Ovary (tissue), 7 donors: ENCODE measurements at regions not wholly inside any gene's neighbourhood (a gene's known extent, or its start where the extent isn't known, plus 50 kb on each side); places are given as distances from the start of the nearest gene placed in this dataset.

Experiments used
- DNase-seq, 5 donors: peaks; one replicate each; pipeline ENCODE4 v3.0.0-alpha.2; 2019 to 2020
- H3K27ac ChIP-seq, 2 donors: fragments of 200-600 bp; one replicate each; pipeline versions ENCODE4 v1.5.1 to v1.8.0; 2019 to 2022
- H3K27me3 ChIP-seq: fragments of 200-600 bp; one replicate; pipeline ENCODE4 v1.8.0; 2022
- H3K36me3 ChIP-seq: fragments of 200-600 bp; sonication (generic); one replicate; pipeline ENCODE4 v1.5.1; 2019
- H3K4me1 ChIP-seq: one replicate; pipeline ENCODE4 v1.8.1; 2013; ENCODE audit warnings: mild to moderate bottlenecking, moderate library complexity; ENCODE audit not compliant: insufficient read depth
- H3K4me3 ChIP-seq: fragments of 200-600 bp; sonication (generic); one replicate; pipeline ENCODE4 v1.5.1; 2017
- H3K9me3 ChIP-seq, 2 donors: fragments of 200-600 bp in 1 of 2; sonication (generic) in 1 of 2; one replicate each; pipeline versions ENCODE4 v1.5.1 to v1.8.1; 2013 to 2019; ENCODE audit warnings: mild to moderate bottlenecking in 1 of 2, moderate library complexity in 1 of 2
- EP300 ChIP-seq: sonication (generic); formaldehyde crosslinking; IDR thresholded peaks from one replicate; pipeline ENCODE4 v1.6.1; 2017; ENCODE audit warnings: antibody characterized with exemption
- POLR2A ChIP-seq: fragments of 450-650 bp; IDR thresholded peaks from one replicate; pipeline ENCODE4 v1.6.1; 2017; ENCODE audit warnings: antibody characterized with exemption, mild to moderate bottlenecking, moderate library complexity
- WGBS, 3 donors: extraction: QIAGEN DNeasy Blood & Tissue Kit in 1 of 3; methylation state at CpG; one replicate each; pipeline versions ENCODE4 v1.1.5 to v1.1.7; 2013 to 2017; 5-methylcytosine and 5-hydroxymethylcytosine counted together
- intact Hi-C, 4 donors: fragments of 100-400 bp; cut with DNase I; formaldehyde crosslinking; loops; one replicate each; pipeline versions ENCODE4 v1.11.0 to v1.15.1; 2022 to 2023
- TF ChIP-seq, protein P1 (sequence below), 3 donors: fragments of 450-650 bp in 2 of 3; fragments of 200-600 bp in 1 of 3; IDR thresholded peaks; one replicate each; pipeline versions ENCODE4 v1.5.1 to v1.8.0; 2016 to 2022; ENCODE audit warnings: antibody characterized with exemption in 3 of 3, mild to moderate bottlenecking in 1 of 3
- donor health status: DM: no; HTN: no; CAD: no; lungs with moderate emphysema.
- donor health status: DM: no; HTN: no; CAD: no.
- donor health status: Bipolar disorder and iron deficiency.
- donor health status: DM: no; HTN: no; CAD: no.
- donor health status: DM: yes; HTN: yes; CAD: no.

DNA sequence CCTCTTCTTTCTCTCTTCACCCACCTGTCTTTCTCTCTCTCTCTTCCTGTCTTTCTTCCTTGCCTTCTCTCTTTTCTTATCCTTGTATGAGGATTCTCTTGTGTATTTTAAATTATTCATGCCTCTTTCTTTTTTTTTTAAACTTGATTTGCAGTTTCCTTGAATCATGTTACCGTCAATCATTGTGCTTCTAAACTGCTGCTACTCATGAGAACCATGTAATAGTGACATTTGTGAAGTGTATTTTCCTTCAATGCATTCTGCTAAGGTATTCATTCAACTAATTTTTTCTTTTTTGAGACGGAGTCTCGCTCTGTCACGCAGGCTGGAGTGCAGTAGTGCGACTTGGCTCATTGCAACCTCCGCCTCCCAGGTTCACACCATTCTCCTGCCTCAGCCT lies 539.1 kb upstream of the BRINP3 start:
- TF ChIP-seq POLR2A = no peak

DNA sequence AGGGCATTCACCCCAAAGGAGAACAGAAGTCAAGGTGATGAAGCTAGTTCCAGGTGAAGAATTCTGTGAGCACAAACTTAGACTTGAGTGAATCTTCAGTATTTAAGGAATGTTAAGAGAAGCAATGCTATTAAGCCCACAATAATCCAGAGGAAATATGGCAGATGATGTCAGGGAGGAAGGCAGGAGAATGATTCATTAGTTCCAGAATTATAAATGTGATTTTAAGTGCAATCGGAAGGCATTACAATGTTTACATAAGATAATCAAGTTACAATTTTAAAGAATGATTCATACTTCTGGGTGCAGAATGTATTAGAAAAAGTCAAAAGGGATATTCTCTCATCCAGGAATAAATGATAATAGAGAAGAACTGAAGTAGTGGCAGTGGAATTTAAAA lies 545.2 kb upstream of the BRINP3 start:
- no peaks in the 10 kb centered on the region for H3K36me3 ChIP-seq
- TF ChIP-seq POLR2A = no peak
- TF ChIP-seq, protein P1, sequence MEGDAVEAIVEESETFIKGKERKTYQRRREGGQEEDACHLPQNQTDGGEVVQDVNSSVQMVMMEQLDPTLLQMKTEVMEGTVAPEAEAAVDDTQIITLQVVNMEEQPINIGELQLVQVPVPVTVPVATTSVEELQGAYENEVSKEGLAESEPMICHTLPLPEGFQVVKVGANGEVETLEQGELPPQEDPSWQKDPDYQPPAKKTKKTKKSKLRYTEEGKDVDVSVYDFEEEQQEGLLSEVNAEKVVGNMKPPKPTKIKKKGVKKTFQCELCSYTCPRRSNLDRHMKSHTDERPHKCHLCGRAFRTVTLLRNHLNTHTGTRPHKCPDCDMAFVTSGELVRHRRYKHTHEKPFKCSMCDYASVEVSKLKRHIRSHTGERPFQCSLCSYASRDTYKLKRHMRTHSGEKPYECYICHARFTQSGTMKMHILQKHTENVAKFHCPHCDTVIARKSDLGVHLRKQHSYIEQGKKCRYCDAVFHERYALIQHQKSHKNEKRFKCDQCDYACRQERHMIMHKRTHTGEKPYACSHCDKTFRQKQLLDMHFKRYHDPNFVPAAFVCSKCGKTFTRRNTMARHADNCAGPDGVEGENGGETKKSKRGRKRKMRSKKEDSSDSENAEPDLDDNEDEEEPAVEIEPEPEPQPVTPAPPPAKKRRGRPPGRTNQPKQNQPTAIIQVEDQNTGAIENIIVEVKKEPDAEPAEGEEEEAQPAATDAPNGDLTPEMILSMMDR (IDR thresholded peaks at IDR 0.05) = no peak
- no peak for TF ChIP-seq EP300
- no peaks in the 10 kb centered on the region for H3K27me3 ChIP-seq
- H3K4me3 ChIP-seq = no peak overlapping the region
- intact Hi-C loops = no loop called here
- H3K4me1 ChIP-seq = no peaks in the 10 kb centered on the region
- H3K9me3 ChIP-seq = no peaks in the 10 kb centered on the region
- no peak for DNase-seq
- no peak overlapping the region for H3K27ac ChIP-seq
- WGBS, 3 donors = 6 to 29% (median 10%) methylated on average over 1 of the region's 1 CpG

More for the DNA sequence above, 539.1 kb upstream of the BRINP3 start:
- Histone ChIP-seq H3K4me3 (no peak overlapping the region), H3K27me3 (no peaks in the 10 kb centered on the region), H3K36me3 (no peaks in the 10 kb centered on the region), H3K4me1 (no peaks in the 10 kb centered on the region), H3K9me3 (no peaks in the 10 kb centered on the region), H3K27ac (no peak overlapping the region)
- intact Hi-C loops = no loop called here
- no peak for DNase-seq
- 93 to 95% (median 93%) methylated on average over 6 of the region's 6 CpGs for WGBS, 3 donors

DNA sequence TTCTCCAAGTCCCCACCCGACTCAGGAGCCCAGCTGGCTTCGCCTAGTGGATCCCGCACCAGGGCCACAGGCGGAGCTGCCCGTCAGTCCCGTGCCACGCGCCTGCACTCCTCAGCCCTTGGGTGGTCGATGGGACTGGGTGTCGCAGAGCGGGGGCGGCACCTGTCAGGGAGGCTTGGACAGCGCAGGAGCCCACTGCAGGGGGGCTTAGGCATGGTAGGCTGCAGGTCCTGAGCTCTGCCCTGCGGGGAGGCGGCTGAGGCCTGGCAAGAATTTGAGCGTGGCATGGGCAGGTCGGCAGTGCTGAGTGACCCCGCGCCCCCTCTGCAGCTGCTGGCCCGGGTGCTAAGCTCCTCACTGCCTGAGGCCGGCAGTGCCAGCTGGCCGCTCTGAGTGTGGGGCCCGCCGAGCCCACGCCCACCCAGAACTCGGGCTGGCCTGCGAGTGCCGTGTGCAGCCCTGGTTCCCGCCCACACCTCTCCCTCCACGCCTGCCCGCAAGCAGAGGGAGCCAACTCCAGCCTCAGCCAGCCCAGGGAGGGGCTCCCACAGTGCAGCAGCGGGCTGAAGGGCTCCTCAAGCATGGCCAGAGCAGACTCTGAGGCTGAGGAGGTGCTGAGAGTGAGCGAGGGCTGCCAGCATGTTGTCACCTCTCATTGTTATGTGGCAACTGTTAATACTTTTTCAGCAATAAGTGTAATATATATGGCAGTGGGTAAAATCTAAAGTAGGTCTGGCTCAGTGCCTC lies 548.4 kb upstream of the BRINP3 start:
- no peak for DNase-seq
- Histone ChIP-seq H3K4me1 (no peaks in the 10 kb centered on the region), H3K36me3 (no peaks in the 10 kb centered on the region), H3K27me3 (no peaks in the 10 kb centered on the region), H3K27ac (no peak overlapping the region), H3K4me3 (no peak overlapping the region), H3K9me3 (no peaks in the 10 kb centered on the region)
- no peak for TF ChIP-seq POLR2A
- TF ChIP-seq, protein P1 (IDR thresholded peaks at IDR 0.05) = no peak
- no peak for TF ChIP-seq EP300
- 93 to 96% (median 95%) methylated on average over 30 to 33 of the region's 33 CpGs for WGBS, 3 donors
- intact Hi-C loops = no loop called here

DNA sequence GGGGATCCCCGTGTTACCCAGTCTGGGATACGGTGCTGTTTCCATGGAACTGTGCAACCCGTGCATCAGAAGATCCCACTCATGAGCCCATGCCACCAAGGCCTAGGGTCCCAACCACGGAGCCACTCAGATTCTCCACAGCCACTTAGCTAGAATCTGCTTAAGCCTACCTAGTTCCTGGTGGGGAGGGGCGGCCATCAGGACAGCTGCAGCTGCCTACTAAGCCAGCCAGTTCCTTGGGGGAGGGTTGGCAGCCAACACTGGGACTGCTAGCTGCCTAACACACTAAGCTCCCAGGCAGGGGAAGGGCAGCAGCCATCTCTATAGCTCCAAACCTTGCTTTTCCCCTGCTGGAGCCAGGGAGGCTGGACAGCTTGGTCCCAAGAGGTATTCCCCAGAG lies 549.2 kb upstream of the BRINP3 start:
- intact Hi-C loops = no loop called here
- Histone ChIP-seq H3K27ac (no peak overlapping the region), H3K36me3 (no peaks in the 10 kb centered on the region), H3K27me3 (no peaks in the 10 kb centered on the region), H3K4me3 (no peak overlapping the region), H3K9me3 (no peaks in the 10 kb centered on the region), H3K4me1 (no peaks in the 10 kb centered on the region)
- no peak for DNase-seq
- WGBS, 3 donors = 82 to 88% (median 82%) methylated on average over 5 of the region's 5 CpGs
- TF ChIP-seq, protein P1 (IDR thresholded peaks at IDR 0.05) = no peak
- TF ChIP-seq EP300 (no peak), POLR2A (no peak)

DNA sequence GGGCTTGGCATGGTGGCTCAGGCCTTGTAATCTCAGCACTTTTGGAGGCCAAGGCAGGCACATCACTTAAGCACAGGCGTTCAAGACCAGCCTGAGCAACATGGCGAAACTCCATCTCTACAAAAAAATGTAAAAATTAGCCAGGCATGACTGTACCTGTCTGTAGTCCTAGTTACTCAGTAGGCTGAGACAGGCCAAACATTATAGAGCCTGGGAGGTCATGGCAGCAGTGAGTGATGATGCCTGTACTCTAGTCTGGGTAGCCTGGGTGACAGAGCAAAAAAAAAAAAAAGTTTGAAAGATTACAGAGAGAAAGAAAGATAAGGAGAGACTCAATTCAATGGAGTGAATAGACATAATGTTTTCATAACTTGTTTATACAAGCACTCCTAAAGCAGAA lies 556.5 kb upstream of the BRINP3 start:
- H3K9me3 ChIP-seq = no peaks in the 10 kb centered on the region
- no peaks in the 10 kb centered on the region for H3K4me1 ChIP-seq
- TF ChIP-seq EP300 (no peak), POLR2A (no peak)
- TF ChIP-seq, protein P1 (IDR thresholded peaks at IDR 0.05) = no peak
- no peaks in the 10 kb centered on the region for H3K36me3 ChIP-seq
- WGBS, 3 donors = 90 to 93% (median 92%) methylated on average over 2 of the region's 2 CpGs
- no peaks in the 10 kb centered on the region for H3K27me3 ChIP-seq
- intact Hi-C loops = no loop called here
- H3K4me3 ChIP-seq = no peak overlapping the region
- no peak overlapping the region for H3K27ac ChIP-seq
- DNase-seq = no peak
